Adipocyte (in vitro differentiated cells): ENCODE measurements at regions not wholly inside any gene's neighbourhood (a gene's known extent, or its start where the extent isn't known, plus 50 kb on each side); places are given as distances from the start of the nearest gene placed in this dataset.
A peak's percentile ranks its signal among the peaks of the same experiment; 100 is the strongest.

Source experiments
- DNase-seq: peaks from one replicate; pipeline ENCODE4 v3.0.0-alpha.2; 2015; ENCODE audit warnings: low read depth
- H3K27me3 ChIP-seq: replicated peaks from 2 replicates; pipeline ENCODE4 v1.7.0; 2013; ENCODE audit warnings: mild to moderate bottlenecking, low read length, moderate library complexity; ENCODE audit not compliant: control insufficient read depth, insufficient read depth
- H3K36me3 ChIP-seq: 2 replicates; pipeline ENCODE4 v1.7.0; 2013; ENCODE audit warnings: low read length, mild to moderate bottlenecking, moderate library complexity; ENCODE audit not compliant: control insufficient read depth, insufficient read depth, severe bottlenecking
- H3K4me1 ChIP-seq: 2 replicates; pipeline ENCODE4 v1.7.0; 2013; ENCODE audit warnings: mild to moderate bottlenecking, low read length, moderate library complexity; ENCODE audit not compliant: control insufficient read depth, insufficient read depth
- H3K4me3 ChIP-seq: 2 replicates; pipeline ENCODE4 v1.7.0; 2013; ENCODE audit warnings: mild to moderate bottlenecking, low read length, moderate library complexity
- H3K9ac ChIP-seq: 2 replicates; pipeline ENCODE4 v1.7.0; 2013; ENCODE audit warnings: mild to moderate bottlenecking, low read length, moderate library complexity
- H3K9me3 ChIP-seq: 2 replicates; pipeline ENCODE4 v1.7.0; 2013; ENCODE audit warnings: mild to moderate bottlenecking, low read length, moderate library complexity; ENCODE audit not compliant: control insufficient read depth

DNA sequence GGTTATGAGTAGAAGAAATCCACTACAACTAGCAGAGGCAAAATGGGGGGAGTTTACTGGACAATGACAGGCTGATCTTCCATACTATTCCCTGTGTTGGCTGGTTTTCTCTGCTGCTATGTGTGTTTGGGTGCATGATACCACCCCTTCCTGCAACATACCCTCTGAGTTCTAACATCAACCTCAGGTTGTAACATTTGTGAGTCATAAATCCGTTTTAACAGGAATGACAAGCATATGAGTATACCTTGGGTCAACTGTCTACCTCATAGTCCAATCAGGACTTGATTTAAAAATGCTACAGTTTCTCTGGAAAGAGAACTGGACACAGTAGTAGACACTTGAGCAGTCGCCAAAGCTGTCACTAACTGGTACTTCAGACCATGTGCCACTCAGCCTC, 422.9 kb downstream of the KCTD12 start:
- no peaks in the 10 kb centered on the region for H3K27me3 ChIP-seq
- H3K9me3 ChIP-seq = no peaks in the 10 kb centered on the region
- DNase-seq = no peak
- H3K4me1 ChIP-seq = peaks cover 2% of the 10 kb centered on the region
- H3K9ac ChIP-seq = no peak overlapping the region
- no peak overlapping the region for H3K4me3 ChIP-seq
- H3K36me3 ChIP-seq = no peaks in the 10 kb centered on the region

DNA sequence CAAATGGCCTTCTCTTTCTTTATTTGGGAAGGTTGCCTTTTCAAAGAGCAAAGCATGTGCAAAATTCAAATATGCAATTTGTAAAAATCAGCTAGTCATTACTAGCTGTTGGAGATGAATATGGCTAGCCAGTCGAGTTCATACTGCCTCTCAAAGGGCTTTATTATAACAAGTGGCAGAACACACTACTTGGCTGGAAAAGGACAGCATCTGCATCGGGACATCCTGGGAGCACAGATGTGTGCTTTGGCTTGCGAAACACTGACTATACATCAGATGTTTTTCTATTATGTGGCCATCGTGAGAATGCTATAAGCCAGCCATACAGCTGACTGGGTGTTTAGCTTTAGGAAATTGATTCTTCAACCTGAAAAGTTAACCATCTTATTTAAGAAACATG, 424.2 kb downstream of the KCTD12 start:
- Histone ChIP-seq H3K36me3 (no peaks in the 10 kb centered on the region), H3K4me1 (peaks cover 2% of the 10 kb centered on the region), H3K9me3 (no peaks in the 10 kb centered on the region), H3K4me3 (no peak overlapping the region), H3K9ac (no peak overlapping the region), H3K27me3 (no peaks in the 10 kb centered on the region)
- peak; percentile 29 for DNase-seq

DNA sequence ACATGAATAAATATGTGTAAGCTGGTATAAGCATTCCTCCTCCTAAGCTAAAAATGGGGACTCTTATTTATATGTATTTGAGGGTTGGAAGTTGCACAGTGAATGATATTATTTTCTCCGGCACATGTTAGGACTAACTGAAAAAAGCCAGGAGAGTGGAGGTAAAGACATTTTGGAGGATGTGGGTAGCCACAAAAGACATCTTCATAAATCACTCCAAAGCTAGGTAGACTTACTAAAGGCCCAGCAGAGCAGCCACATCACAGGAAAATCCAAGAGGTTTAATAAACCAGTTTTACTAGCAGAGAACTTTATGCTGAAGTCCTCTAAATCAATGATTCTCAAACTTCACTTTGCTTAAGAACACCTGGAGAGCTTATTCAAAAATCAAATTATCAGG, 424.7 kb downstream of the KCTD12 start:
- Histone ChIP-seq H3K9me3 (no peaks in the 10 kb centered on the region), H3K4me1 (peaks cover 2% of the 10 kb centered on the region), H3K9ac (no peak overlapping the region), H3K36me3 (no peaks in the 10 kb centered on the region), H3K27me3 (no peaks in the 10 kb centered on the region), H3K4me3 (no peak overlapping the region)
- DNase-seq = no peak

DNA sequence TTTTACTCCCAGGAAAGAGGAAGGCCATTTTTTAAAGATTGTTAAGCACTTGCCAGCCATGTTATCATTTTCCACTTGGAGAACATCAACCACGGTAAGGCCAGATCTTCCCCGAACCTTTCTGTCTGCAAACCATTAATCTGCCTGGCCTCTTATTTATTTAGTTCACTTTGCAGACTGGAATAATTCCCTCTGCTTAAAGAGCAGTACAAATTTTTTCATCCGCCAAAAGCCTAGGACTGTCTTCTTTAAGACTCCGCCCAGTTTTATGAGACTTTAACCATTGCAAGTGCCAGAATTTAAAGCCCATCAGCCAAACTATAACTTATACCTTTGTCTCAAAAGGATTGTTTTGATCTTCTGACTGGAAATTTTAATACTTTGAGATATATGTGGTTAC, 426.3 kb downstream of the KCTD12 start:
- Histone ChIP-seq H3K4me3 (no peak overlapping the region), H3K9me3 (no peaks in the 10 kb centered on the region), H3K4me1 (peaks cover 2% of the 10 kb centered on the region), H3K27me3 (no peaks in the 10 kb centered on the region), H3K9ac (no peak overlapping the region), H3K36me3 (no peaks in the 10 kb centered on the region)
- DNase-seq = no peak

DNA sequence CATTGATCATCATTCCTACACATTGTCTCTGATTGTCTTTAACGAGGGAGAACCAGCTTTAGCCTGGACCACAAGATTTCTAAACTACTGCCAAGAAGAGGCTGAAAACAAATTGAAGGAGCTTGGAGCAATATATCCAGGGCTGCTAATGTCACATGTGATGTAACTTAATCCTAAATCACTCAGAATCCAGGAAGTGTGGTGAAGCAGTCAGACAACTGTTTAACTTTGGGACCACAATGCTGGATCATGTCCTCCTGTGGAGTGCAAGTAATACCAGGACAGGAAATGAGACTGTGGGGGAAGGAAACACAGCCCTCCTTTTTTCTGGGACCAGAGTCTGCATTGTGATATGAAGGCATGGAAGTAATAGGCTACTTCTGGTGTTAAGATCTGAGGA, 430.2 kb downstream of the KCTD12 start:
- H3K4me1 ChIP-seq = no peaks in the 10 kb centered on the region
- no peaks in the 10 kb centered on the region for H3K36me3 ChIP-seq
- peak; percentile 55 for DNase-seq
- no peak overlapping the region for H3K9ac ChIP-seq
- H3K4me3 ChIP-seq = no peak overlapping the region
- peaks cover 20% of the 10 kb centered on the region for H3K9me3 ChIP-seq
- H3K27me3 ChIP-seq = no peaks in the 10 kb centered on the region

DNA sequence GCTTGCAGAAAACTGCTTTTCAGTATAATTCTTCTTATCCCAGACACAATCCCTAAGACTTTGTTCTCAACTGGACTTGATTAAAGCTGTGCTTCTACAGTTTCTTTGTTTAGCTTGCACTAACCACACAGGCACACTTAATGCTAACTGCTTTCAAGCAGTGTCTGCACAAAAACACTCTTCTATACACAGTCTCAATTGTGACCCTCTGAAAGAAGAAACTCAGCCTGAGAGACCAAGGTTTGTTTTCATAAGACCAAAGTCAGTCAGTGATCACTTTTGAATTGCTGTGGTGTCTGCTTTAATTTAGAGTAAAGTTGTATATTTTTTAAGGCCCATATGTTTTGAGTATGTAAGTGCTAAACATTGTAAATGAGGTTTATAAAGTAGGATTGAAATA, 431.2 kb downstream of the KCTD12 start:
- H3K9ac ChIP-seq = no peak overlapping the region
- H3K36me3 ChIP-seq = no peaks in the 10 kb centered on the region
- no peaks in the 10 kb centered on the region for H3K4me1 ChIP-seq
- H3K27me3 ChIP-seq = no peaks in the 10 kb centered on the region
- H3K4me3 ChIP-seq = no peak overlapping the region
- H3K9me3 ChIP-seq = peaks cover 20% of the 10 kb centered on the region
- peak; percentile 24 for DNase-seq

DNA sequence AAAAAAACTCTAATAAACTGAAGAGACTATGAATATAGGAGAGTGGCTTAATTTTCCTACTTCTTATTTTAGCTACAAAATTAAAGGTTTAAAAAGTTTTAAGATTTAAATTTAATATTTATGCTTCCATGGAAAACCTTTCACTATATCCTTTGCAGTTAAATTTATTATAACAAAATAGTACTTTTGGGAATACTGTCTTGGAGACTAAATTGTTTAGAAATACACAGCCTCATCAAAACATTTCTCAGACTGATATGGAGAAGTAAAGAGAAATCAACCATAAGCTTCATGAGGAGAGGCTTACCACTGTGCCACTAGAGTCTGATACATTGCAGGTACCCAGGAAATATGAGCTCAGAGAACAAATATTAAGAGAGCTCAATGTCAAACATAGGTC, 436.5 kb downstream of the KCTD12 start:
- DNase-seq = no peak
- H3K36me3 ChIP-seq = no peaks in the 10 kb centered on the region
- peaks cover 20% of the 10 kb centered on the region for H3K9me3 ChIP-seq
- H3K9ac ChIP-seq = no peak overlapping the region
- H3K4me1 ChIP-seq = no peaks in the 10 kb centered on the region
- no peak overlapping the region for H3K4me3 ChIP-seq
- H3K27me3 ChIP-seq = no peaks in the 10 kb centered on the region

DNA sequence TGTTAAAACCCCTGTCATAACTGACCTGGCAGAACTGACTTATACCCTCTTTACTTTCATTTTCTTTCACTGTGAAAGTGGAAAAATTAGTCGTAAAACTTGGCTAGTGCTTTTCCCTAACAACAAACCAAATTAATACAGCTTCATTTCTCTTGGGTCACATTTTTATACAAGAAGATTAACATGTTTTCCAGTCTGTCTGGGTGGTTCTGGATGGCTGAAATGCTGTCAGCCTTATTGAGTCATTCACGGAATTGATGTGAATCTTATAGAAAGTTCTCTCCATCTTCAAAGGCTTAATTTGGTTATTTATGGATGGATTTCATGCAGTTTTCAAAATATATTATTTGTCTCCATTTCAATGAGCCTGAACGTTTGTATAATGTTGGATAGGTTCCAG, 440.0 kb downstream of the KCTD12 start:
- Histone ChIP-seq H3K27me3 (no peaks in the 10 kb centered on the region), H3K9ac (no peak overlapping the region), H3K36me3 (no peaks in the 10 kb centered on the region), H3K4me3 (no peak overlapping the region), H3K4me1 (no peaks in the 10 kb centered on the region), H3K9me3 (peaks cover 10% of the 10 kb centered on the region)
- DNase-seq = peak; percentile 38

DNA sequence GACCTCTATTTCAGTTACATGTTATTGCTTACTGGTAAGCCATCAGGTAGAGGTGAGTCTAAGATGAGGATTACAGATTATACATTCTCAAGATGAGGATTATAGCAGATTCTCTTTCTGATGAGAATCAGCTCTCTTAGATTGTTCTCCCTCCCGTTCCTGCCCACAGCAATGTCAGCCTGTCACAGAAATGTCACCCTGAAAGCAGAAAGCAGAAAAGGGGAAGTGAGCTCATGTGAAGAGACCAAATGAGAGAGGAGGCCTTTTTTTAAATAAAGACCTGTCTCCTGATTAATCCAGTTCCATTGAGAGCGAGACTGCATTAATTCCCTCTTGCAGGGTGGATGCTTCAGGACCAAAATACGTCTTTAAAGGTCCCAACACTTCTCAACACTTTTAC, 445.6 kb downstream of the KCTD12 start:
- Histone ChIP-seq H3K4me1 (no peaks in the 10 kb centered on the region), H3K36me3 (no peaks in the 10 kb centered on the region), H3K4me3 (no peak overlapping the region), H3K9ac (no peak overlapping the region), H3K9me3 (peaks cover 10% of the 10 kb centered on the region), H3K27me3 (no peaks in the 10 kb centered on the region)
- no peak for DNase-seq

DNA sequence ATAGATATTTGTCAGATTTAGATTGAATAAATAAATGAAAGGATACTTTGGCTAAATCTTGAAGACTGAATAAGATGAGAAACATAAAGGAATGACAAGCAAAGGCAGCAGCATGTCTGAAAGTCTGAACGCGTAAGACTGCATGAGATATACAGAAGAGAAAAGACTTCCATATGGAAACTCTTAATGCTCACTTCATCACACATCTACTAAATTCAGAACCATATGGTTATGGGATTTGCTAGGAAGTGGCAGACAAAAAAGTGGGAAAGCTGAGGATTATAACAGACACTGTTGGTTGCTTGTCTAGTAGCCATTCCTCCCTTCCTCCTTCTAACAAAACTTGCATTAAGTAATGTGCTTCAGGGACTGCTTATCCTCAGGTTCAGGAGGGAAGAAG, 446.7 kb downstream of the KCTD12 start:
- H3K9me3 ChIP-seq = peaks cover 10% of the 10 kb centered on the region
- no peaks in the 10 kb centered on the region for H3K4me1 ChIP-seq
- H3K4me3 ChIP-seq = no peak overlapping the region
- H3K9ac ChIP-seq = no peak overlapping the region
- H3K27me3 ChIP-seq = no peaks in the 10 kb centered on the region
- H3K36me3 ChIP-seq = no peaks in the 10 kb centered on the region
- DNase-seq = no peak

DNA sequence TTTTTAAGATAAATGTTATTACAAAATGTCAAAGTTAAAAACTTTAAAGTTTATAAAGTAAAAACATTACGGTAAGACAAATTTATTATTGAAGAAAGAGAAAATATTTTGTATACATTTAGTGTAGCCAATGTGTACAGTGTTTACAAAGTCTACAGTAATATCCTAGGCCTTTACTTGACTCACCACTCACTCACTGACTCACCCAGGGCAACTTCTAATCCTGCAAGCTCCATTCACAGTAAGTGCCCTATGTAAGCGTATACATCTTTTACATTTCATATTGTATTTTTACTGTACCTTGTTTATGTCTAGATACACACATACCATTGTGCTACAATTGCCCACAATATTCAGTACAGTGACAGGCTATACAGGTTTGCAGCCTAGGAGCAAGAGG, 448.2 kb downstream of the KCTD12 start:
- Histone ChIP-seq H3K4me1 (no peaks in the 10 kb centered on the region), H3K27me3 (no peaks in the 10 kb centered on the region), H3K4me3 (no peak overlapping the region), H3K9me3 (peaks cover 4% of the 10 kb centered on the region), H3K9ac (no peak overlapping the region), H3K36me3 (no peaks in the 10 kb centered on the region)
- DNase-seq = peak; percentile 29

DNA sequence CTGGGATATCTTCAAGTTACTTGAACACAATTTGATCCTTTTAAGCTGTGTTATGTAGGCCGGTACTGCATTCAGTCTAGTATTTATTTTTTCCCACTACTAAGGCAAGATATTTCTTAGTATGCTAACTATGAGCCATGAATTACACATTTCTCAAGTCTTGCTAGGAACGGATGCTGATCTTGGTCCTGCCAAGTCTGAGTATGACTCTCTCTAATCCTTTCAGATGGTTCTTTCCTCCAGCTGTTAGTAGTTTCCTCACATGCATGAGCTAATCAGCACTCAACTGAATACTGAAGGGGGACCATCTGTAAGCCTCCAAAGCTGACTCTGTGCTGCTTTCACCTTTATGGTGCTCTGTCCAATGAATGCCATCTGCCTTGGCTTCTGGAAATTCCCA, 460.3 kb downstream of the KCTD12 start:
- Histone ChIP-seq H3K9ac (no peak overlapping the region), H3K27me3 (no peaks in the 10 kb centered on the region), H3K4me3 (no peak overlapping the region), H3K36me3 (no peaks in the 10 kb centered on the region), H3K4me1 (peaks cover 4% of the 10 kb centered on the region), H3K9me3 (no peaks in the 10 kb centered on the region)
- peak; percentile 91 for DNase-seq
